IPS-18a (cell line): ENCODE measurements at regions not wholly inside any gene's neighbourhood (a gene's known extent, or its start where the extent isn't known, plus 50 kb on each side); places are given as distances from the start of the nearest gene placed in this dataset.

Source experiments
- H3K27ac ChIP-seq: one replicate; pipeline ENCODE4 v1.5.1; 2013; ENCODE audit warnings: low read length
- H3K27me3 ChIP-seq: one replicate; pipeline ENCODE4 v1.6.1; 2013; ENCODE audit warnings: mild to moderate bottlenecking, low read length; ENCODE audit not compliant: control insufficient read depth, insufficient read depth
- H3K36me3 ChIP-seq: one replicate; pipeline ENCODE4 v1.6.1; 2013; ENCODE audit warnings: low read depth, low read length; ENCODE audit not compliant: control insufficient read depth
- H3K4me1 ChIP-seq: one replicate; pipeline ENCODE4 v1.6.1; 2013; ENCODE audit warnings: low read depth, low read length; ENCODE audit not compliant: control insufficient read depth
- H3K4me3 ChIP-seq: one replicate; pipeline ENCODE4 v1.5.1; 2013; ENCODE audit warnings: low read length
- H3K9ac ChIP-seq: one replicate; pipeline ENCODE4 v1.6.1; 2013; ENCODE audit warnings: mild to moderate bottlenecking, low read length, moderate library complexity
- H3K9me3 ChIP-seq: one replicate; pipeline ENCODE4 v1.6.1; 2013; ENCODE audit warnings: low read depth, low read length; ENCODE audit not compliant: control insufficient read depth

DNA sequence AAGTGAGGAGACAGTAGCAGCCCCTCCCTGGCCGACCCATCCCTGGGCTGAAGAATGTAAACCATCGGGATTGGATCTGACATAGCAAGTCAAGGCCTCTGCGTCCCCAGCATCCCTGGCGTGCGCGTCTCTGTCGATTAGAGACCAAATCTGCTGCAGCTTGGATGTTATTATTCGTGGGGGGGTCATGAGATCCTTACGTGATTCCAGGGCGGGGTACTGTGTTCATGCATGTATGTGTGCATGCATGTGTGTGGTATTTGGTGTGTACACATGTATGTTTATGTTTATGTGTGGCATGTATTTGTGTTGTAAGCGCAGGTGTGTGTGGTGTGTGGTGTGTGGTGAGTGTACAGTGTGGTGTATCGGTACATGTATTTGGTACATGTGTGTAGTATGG, 741.8 kb upstream of the SALL3 start:
- Histone ChIP-seq H3K4me3 (no peak overlapping the region), H3K27ac (no peak overlapping the region), H3K27me3 (no peaks in the 10 kb centered on the region), H3K9me3 (no peaks in the 10 kb centered on the region), H3K9ac (no peak overlapping the region), H3K4me1 (peaks cover 14% of the 10 kb centered on the region), H3K36me3 (no peaks in the 10 kb centered on the region)

DNA sequence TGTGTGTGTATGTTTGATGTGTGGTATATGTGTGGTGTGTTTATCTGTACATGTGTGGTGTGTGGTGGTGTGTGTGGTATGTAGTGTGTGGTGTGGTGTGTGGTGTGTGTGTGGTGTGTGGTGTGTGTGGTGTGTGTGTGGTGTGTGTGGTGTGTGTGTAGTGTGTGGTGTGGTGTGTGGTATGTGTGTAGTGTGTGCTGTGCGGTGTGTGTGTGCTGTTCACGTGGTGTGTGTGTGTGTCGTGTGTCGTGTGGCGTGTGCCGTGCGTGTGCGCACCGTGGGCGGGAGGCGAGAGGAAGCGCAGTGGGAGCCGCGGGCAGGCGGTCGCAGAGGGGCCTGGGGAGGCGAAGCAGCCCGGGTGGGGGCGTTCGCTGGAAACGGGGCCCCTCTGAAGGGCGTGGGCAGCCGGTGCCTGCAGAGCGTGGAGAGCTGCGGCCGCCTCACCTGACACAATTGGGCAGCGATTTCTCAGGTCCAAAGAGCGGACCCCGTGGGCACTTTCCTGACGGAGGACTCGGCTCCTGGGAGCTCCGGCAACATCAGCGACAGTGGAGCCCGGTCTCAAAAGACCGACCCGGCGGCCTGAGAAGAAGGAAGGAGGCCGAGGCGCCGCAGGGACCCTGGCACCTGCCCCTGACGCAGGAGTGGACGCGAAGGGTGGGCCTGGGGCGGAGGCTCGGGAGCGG, 741.1 kb upstream of the SALL3 start:
- H3K9me3 ChIP-seq = no peaks in the 10 kb centered on the region
- no peaks in the 10 kb centered on the region for H3K27me3 ChIP-seq
- H3K9ac ChIP-seq = no peak overlapping the region
- H3K27ac ChIP-seq = no peak overlapping the region
- H3K4me3 ChIP-seq = no peak overlapping the region
- no peaks in the 10 kb centered on the region for H3K36me3 ChIP-seq
- H3K4me1 ChIP-seq = peaks cover 14% of the 10 kb centered on the region

DNA sequence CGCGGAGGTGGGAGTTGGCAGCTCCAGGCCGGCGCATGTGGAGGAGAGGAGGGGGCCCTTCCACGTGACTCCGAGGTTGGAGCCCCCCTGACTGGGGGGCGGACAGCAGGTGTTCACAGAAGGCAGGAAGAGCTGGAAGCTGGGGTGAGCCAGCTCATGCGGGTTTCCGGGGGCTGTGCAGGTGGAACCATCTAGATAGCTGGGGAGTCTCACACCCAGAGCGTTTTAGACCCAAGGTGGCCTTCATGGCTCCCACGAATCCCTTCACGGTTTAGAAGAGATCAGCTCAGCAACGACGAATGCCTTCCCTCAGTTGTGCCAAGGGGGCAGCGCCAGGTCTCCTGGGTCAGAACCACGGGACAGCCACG, 740.5 kb upstream of the SALL3 start:
- no peak overlapping the region for H3K4me3 ChIP-seq
- no peaks in the 10 kb centered on the region for H3K9me3 ChIP-seq
- H3K36me3 ChIP-seq = no peaks in the 10 kb centered on the region
- H3K27ac ChIP-seq = no peak overlapping the region
- no peaks in the 10 kb centered on the region for H3K27me3 ChIP-seq
- H3K9ac ChIP-seq = no peak overlapping the region
- peaks cover 14% of the 10 kb centered on the region for H3K4me1 ChIP-seq

DNA sequence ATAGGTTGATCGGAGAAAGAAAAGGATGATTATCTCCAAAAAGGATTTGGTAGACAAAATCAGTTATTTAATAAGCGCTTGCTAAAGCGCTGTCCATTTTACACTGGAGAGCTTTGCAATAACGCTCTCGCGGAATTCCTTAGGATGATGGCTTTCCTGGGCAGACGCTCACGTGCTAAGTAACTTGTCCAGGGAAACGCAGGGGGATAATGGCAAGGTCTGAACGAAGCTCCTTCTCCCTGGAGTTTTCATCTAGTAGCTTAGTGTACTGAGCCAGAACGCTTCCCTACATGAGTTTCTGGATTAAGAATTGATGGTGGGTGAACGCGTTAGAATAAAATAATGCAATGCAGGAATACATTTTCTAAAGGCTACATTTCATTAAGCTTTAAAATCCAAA, 739.5 kb upstream of the SALL3 start:
- H3K9me3 ChIP-seq = no peaks in the 10 kb centered on the region

DNA sequence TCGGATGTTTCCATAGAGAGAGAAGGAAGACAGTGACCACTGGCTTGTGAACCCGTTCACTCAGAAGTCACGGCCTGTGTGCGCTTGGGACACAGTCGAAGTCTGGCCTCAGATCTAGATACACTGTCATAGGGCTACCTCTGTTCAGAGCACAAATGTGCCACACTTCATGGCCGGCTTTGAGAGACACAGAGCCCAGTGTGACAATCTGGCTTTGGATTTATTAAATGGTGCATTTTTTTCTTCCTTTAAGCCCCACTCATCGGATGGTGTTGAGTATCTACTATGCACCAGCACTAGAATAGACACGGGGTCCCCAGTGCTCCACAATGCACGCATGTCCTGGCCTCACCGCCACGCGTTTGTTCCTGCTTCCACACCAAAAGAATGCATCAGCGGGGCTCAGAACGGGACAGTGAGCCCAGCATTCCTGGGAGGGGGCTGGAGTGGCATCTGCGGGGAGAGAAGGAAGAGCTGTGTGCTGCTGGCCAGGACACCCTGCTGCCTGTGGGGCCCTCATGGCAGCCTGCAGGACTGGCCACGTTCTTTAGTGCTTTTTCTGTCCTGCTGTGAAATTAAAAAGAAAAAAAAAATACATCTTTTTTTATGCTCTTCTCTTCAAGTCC, 738.9 kb upstream of the SALL3 start:
- no peaks in the 10 kb centered on the region for H3K36me3 ChIP-seq
- no peaks in the 10 kb centered on the region for H3K27me3 ChIP-seq
- H3K27ac ChIP-seq = no peak overlapping the region
- H3K9ac ChIP-seq = no peak overlapping the region
- no peaks in the 10 kb centered on the region for H3K9me3 ChIP-seq
- H3K4me1 ChIP-seq = peaks cover 14% of the 10 kb centered on the region
- H3K4me3 ChIP-seq = no peak overlapping the region

More for the DNA sequence above, 739.5 kb upstream of the SALL3 start:
- Histone ChIP-seq H3K9ac (no peak overlapping the region), H3K4me3 (no peak overlapping the region), H3K36me3 (no peaks in the 10 kb centered on the region), H3K27ac (no peak overlapping the region), H3K27me3 (no peaks in the 10 kb centered on the region), H3K4me1 (peaks cover 14% of the 10 kb centered on the region)

DNA sequence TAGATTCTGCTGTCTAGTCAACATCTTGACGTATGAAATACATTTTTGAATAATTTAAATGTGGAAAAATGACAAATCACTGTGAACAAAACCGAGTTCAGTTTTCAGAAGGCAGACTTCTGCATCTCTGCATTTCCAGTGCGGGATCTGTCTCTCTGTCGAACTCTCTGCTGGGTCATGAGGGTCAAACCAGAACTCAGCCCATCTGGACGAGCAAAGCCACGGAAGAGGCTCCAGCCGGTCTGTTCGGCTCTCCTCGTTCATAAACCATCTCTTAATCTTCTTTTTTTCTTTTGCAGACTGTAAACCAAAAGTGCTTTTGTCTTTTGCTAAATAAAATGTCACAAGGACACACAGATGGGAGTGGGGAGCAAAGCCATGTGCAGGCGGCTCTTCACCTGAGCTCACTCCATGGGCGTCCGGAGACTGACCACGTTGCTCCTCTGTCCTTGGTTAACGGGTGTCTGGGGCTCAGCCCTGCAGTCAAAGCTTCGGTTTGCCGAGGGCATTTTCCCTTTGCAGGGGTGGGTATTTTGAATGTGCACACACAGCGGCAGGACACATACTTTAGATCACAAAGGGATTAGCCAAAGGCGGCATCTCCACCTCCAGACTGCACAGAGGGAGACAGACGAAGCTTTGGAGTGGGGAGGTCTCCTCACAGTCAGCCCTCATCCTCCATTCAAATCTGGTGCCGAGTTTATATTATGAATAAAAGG, 737.9 kb upstream of the SALL3 start:
- H3K9me3 ChIP-seq = no peaks in the 10 kb centered on the region
- H3K27me3 ChIP-seq = no peaks in the 10 kb centered on the region
- no peak overlapping the region for H3K9ac ChIP-seq
- no peak overlapping the region for H3K4me3 ChIP-seq
- H3K27ac ChIP-seq = no peak overlapping the region
- H3K4me1 ChIP-seq = peaks cover 14% of the 10 kb centered on the region
- no peaks in the 10 kb centered on the region for H3K36me3 ChIP-seq

DNA sequence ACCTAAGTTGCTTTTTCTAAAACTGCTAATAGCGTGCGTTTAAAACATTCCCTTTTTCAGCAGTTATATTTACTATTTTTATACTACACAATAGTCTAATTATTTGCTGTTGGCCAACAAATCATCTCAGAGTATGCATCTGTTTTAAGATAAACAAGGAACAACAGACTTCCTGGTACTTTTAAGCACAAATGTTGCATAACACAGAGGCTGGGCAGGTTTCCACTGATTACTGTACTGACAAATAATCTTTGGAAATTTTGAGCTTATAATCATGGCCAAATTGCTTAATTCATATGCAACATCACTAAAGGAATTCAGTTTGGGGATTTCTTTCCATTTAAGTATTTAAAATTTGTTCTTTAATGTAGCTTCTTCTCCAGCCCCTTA, 737.4 kb upstream of the SALL3 start:
- H3K4me3 ChIP-seq = no peak overlapping the region
- H3K27ac ChIP-seq = no peak overlapping the region
- no peaks in the 10 kb centered on the region for H3K36me3 ChIP-seq
- peaks cover 18% of the 10 kb centered on the region for H3K4me1 ChIP-seq
- H3K9ac ChIP-seq = no peak overlapping the region
- no peaks in the 10 kb centered on the region for H3K27me3 ChIP-seq
- H3K9me3 ChIP-seq = no peaks in the 10 kb centered on the region

DNA sequence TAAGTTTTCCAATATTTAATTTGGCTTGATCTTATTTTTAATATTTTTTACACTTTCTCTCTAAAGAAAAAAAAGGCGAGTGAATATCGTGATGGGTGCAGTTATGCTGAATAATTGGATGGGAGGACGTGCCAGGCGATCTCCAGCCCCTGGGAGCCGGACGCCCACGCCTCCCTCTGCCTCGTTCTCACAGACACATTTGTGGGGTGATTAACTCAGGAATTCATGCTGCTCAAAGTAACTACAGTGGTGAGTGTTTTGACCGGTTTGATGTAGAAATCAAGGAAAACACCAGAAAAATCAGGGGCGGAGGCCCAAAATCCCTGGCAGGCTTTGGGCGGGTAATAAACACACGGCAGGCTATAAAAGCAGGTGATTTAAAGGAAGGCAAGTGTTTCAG, 736.8 kb upstream of the SALL3 start:
- Histone ChIP-seq H3K27ac (no peak overlapping the region), H3K9ac (no peak overlapping the region), H3K27me3 (no peaks in the 10 kb centered on the region), H3K4me1 (peaks cover 20% of the 10 kb centered on the region), H3K4me3 (no peak overlapping the region), H3K36me3 (no peaks in the 10 kb centered on the region), H3K9me3 (no peaks in the 10 kb centered on the region)

DNA sequence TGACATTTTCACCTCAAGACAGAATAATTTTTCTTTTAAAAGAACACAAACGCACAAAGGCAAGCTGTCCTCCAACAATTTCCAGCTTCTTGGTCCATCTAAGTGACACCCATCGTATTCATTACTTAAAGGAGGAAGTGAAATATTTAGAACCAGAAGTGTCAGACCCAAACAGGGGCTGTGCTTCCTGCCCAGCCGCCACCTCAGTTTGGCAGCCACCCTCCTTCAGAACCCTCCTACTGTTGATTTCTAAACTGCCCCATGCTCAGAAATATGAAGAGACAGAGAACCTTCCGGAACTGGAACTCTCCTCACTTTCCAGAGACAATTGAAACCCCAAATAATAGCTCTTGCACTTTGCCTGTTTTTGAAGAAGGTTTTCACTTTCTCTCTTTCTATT, 734.8 kb upstream of the SALL3 start:
- H3K27me3 ChIP-seq = no peaks in the 10 kb centered on the region
- no peaks in the 10 kb centered on the region for H3K9me3 ChIP-seq
- H3K36me3 ChIP-seq = no peaks in the 10 kb centered on the region
- H3K4me3 ChIP-seq = no peak overlapping the region
- H3K27ac ChIP-seq = no peak overlapping the region
- peaks cover 20% of the 10 kb centered on the region for H3K4me1 ChIP-seq
- no peak overlapping the region for H3K9ac ChIP-seq

DNA sequence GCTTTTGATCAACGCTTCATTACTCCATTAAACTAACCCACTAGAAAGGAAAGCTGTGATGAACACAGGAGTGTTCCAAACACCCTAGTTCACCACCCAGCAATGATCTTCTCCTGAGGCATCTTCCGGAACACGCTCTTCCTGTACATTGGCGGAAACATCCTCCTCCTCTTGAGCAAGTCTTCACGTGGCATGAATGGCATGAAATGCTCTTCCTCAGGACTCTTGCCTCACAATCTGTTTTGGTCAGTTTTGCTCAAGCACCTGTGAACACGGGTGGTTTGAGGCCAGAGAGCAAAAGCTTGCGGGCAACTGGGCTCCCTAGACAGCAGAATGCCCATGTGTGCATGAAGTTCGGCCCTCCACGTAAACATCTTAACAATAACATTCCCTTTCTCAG, 734.2 kb upstream of the SALL3 start:
- H3K4me1 ChIP-seq = peaks cover 19% of the 10 kb centered on the region

DNA sequence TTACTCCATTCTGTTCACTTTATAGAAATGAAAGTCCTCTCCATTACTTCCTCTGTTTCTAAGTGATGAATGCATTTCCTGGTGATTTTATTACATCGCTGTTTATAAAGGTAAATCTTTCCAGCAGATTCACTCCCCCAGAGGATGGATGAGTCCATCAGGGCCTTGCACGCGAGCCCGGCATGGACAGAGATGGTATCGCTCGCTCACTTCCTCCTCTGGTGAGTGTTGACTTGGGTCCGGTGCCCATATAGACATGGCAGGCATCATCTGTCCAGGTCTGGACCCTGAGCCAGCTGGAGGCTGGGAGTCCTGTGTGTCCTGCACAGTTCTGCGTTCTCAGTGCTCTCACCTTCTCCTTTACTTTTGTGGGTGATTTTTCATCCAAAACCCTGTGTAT, 733.6 kb upstream of the SALL3 start:
- Histone ChIP-seq H3K9me3 (no peaks in the 10 kb centered on the region), H3K27ac (no peak overlapping the region), H3K4me1 (peaks cover 15% of the 10 kb centered on the region), H3K27me3 (no peaks in the 10 kb centered on the region), H3K9ac (no peak overlapping the region), H3K4me3 (no peak overlapping the region), H3K36me3 (no peaks in the 10 kb centered on the region)

More for the DNA sequence above, 734.2 kb upstream of the SALL3 start:
- Histone ChIP-seq H3K9ac (no peak overlapping the region), H3K27me3 (no peaks in the 10 kb centered on the region), H3K4me3 (no peak overlapping the region), H3K36me3 (no peaks in the 10 kb centered on the region), H3K27ac (no peak overlapping the region), H3K9me3 (no peaks in the 10 kb centered on the region)

DNA sequence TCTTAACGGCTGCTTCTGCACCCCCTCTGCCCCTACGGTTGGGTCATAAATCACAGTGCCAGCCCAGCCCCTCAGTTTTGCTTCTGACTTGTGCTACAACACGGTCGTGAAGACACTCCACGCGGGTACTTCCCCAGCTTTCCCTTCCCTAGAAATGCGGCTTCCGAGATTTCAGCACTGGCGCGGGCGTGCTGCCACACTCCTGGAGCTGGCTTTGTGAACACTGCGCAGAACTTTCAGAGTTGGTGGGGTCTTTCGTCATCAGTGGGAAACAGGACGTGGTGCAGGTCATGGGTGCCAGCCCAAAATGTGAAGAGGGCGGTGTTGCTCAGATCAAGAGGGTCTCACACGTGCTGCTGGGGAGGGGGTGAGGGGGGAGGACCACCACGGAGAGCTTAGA, 733.0 kb upstream of the SALL3 start:
- Histone ChIP-seq H3K4me1 (peaks cover 11% of the 10 kb centered on the region), H3K9ac (no peak overlapping the region), H3K4me3 (no peak overlapping the region), H3K27ac (no peak overlapping the region), H3K27me3 (no peaks in the 10 kb centered on the region), H3K9me3 (no peaks in the 10 kb centered on the region), H3K36me3 (no peaks in the 10 kb centered on the region)
